BLaER1 (cell line): ENCODE measurements at regions not wholly inside any gene's neighbourhood (a gene's known extent, or its start where the extent isn't known, plus 50 kb on each side); places are given as distances from the start of the nearest gene placed in this dataset.

ENCODE experiments used
- H3K27ac ChIP-seq: shearing (Covaris generic); formaldehyde crosslinking; 2 replicates; pipeline ENCODE4 v1.8.1; 2022
- H3K27me3 ChIP-seq: shearing (Covaris generic); formaldehyde crosslinking; 2 replicates; pipeline ENCODE4 v1.8.1; 2022
- H3K36me3 ChIP-seq: shearing (Covaris generic); formaldehyde crosslinking; 2 replicates; pipeline ENCODE4 v1.8.1; 2022
- H3K4me1 ChIP-seq: shearing (Covaris generic); formaldehyde crosslinking; 2 replicates; pipeline ENCODE4 v1.8.1; 2022
- H3K4me2 ChIP-seq: shearing (Covaris generic); formaldehyde crosslinking; 2 replicates; pipeline ENCODE4 v1.8.1; 2022
- H3K4me3 ChIP-seq: shearing (Covaris generic); formaldehyde crosslinking; 2 replicates; pipeline ENCODE4 v1.8.1; 2022
- H3K9ac ChIP-seq: shearing (Covaris generic); formaldehyde crosslinking; 2 replicates; pipeline ENCODE4 v1.8.1; 2022
- H3K9me3 ChIP-seq: shearing (Covaris generic); formaldehyde crosslinking; 2 replicates; pipeline ENCODE4 v1.8.1; 2022
- H4K20me1 ChIP-seq: shearing (Covaris generic); formaldehyde crosslinking; 2 replicates; pipeline ENCODE4 v1.8.1; 2022
- Cebpa-rat ChIP-seq: shearing (Covaris generic); IDR thresholded peaks from 2 replicates; pipeline ENCODE4 v1.8.1; 2022

DNA sequence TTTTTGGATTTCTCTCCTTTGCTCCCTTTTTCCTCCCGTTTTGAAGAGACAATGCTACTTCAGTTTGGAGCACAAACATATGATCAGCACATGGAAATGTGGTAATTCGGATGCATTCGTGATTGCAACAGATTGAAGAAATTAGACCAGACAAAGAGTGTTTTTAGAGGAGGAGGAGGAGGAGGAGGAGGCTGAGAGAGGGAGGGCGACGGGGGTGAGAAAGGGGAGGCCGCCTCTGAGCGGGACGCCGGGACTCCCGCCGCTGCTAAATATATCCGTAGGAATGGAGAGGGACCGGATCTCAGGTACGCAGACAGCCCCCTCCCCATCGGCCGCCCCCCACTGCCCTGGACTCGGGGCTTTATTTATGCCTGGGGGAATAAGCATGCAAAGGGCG is 179.3 kb downstream of the SEC14L1 start:
- H3K27ac ChIP-seq = peak overlapping the region; percentile 71; the same call in 1 of the 2 replicates
- H4K20me1 ChIP-seq = peaks cover 34% of the 10 kb centered on the region
- H3K27me3 ChIP-seq = no peaks in the 10 kb centered on the region
- no peak for TF ChIP-seq Cebpa-rat
- H3K9ac ChIP-seq = peak overlapping the region; percentile 55
- peaks cover 100% of the 10 kb centered on the region for H3K4me1 ChIP-seq
- H3K4me3 ChIP-seq = peak overlapping the region; percentile 51
- peak overlapping the region; percentile 100 for H3K4me2 ChIP-seq
- no peaks in the 10 kb centered on the region for H3K36me3 ChIP-seq
- H3K9me3 ChIP-seq = no peaks in the 10 kb centered on the region

GRCh38 chr17:77320485-77321256 is 179.9 kb downstream of the SEC14L1 start:
- H3K27ac ChIP-seq = peak overlapping the region; percentile 28; the same call in 1 of the 2 replicates
- no peak for TF ChIP-seq Cebpa-rat
- no peaks in the 10 kb centered on the region for H3K9me3 ChIP-seq
- H3K36me3 ChIP-seq = no peaks in the 10 kb centered on the region
- H4K20me1 ChIP-seq = peaks cover 40% of the 10 kb centered on the region
- no peaks in the 10 kb centered on the region for H3K27me3 ChIP-seq
- H3K4me2 ChIP-seq = peak overlapping the region; percentile 100
- H3K4me3 ChIP-seq = peak overlapping the region; percentile 51
- H3K4me1 ChIP-seq = peaks cover 100% of the 10 kb centered on the region
- H3K9ac ChIP-seq = peak overlapping the region; percentile 50

DNA sequence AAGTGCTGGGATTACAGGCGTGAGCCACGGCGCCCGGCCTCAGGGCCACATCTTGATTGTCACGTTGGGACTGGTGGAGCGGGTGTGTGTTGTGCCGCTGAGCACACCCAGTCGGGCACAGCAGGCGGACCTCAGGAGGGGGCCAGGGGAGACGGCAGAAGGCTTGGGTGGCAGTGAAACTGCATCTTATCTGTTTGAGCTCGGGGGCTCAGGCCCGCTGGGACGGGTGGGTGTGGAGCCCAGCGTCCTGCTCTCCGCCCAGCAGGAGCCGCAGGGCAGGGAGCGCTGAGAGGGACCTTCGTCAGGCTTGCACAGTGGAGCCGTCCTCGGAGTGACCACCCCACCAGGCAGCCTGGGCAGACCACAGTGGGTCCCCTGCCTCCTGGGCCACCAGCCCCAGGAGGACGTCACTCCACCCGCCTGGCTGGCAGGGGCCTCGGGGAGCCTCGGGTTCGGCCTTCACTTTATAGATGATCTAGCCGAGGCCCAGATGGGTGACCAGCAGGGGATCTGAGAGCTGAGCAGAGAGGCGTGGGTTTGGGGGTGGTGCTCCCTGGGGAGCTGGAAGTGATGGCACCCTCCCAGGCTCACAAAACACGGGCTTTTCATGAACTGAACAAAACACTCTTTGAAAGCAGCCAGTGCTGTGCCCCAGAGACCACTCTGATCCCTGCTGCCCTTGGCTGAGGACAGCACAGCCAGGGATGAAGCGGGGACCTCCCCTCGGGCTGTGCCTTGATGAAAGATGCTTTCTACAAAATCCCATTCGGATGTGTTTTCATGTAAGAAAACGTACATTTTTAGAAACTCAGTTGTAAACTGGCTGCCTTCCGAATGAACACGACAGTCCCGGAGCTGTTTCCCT is 181.1 kb downstream of the SEC14L1 start:
- Histone ChIP-seq H3K4me1 (peaks cover 100% of the 10 kb centered on the region), H3K36me3 (no peaks in the 10 kb centered on the region), H3K4me2 (peak overlapping the region; percentile 100), H3K9ac (peak overlapping the region; percentile 73), H4K20me1 (peaks cover 52% of the 10 kb centered on the region), H3K27ac (peak overlapping the region; percentile 86), H3K9me3 (no peaks in the 10 kb centered on the region), H3K27me3 (no peaks in the 10 kb centered on the region), H3K4me3 (peak overlapping the region; percentile 61)
- no peak for TF ChIP-seq Cebpa-rat

GRCh38 chr17:77322514-77323412 is 182.0 kb downstream of the SEC14L1 start:
- peak overlapping the region; percentile 86 for H3K27ac ChIP-seq

GRCh38 chr17:77323413-77324171 is 182.8 kb downstream of the SEC14L1 start:
- Histone ChIP-seq H3K9ac (peak overlapping the region; percentile 73), H4K20me1 (peaks cover 57% of the 10 kb centered on the region), H3K4me1 (peaks cover 100% of the 10 kb centered on the region), H3K27me3 (no peaks in the 10 kb centered on the region), H3K4me2 (peak overlapping the region; percentile 100), H3K27ac (peak overlapping the region; percentile 86), H3K4me3 (peak overlapping the region; percentile 61), H3K9me3 (no peaks in the 10 kb centered on the region), H3K36me3 (no peaks in the 10 kb centered on the region)
- TF ChIP-seq Cebpa-rat = no peak

More at GRCh38 chr17:77322514-77323412, 182.0 kb downstream of the SEC14L1 start:
- H3K27me3 ChIP-seq = no peaks in the 10 kb centered on the region
- H3K36me3 ChIP-seq = no peaks in the 10 kb centered on the region
- H3K4me1 ChIP-seq = peaks cover 100% of the 10 kb centered on the region
- peak overlapping the region; percentile 100 for H3K4me2 ChIP-seq
- H3K9ac ChIP-seq = peak overlapping the region; percentile 73
- H3K9me3 ChIP-seq = no peaks in the 10 kb centered on the region
- peaks cover 57% of the 10 kb centered on the region for H4K20me1 ChIP-seq
- H3K4me3 ChIP-seq = peak overlapping the region; percentile 61
- no peak for TF ChIP-seq Cebpa-rat

DNA sequence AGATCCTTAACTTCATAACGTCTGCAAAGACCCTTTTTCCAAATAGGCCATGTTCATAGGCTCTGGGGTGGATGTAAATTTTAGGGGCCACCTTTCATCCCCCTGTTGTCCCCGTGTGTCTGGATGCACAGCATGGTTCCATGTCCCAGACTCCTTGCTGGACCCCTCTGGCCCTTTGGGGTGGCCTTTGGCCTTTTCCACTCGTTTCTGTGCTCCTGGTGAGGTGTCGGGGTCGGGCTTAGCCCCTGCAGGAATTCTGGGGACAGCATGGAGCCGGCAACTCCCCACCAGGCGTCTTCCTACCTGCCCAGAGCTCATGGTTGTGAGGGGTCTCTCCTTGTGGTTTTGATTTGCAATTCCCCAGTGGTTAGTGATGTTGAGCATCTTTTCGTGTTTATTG is 183.5 kb downstream of the SEC14L1 start:
- peak overlapping the region; percentile 61; the same call in 1 of the 2 replicates for H3K4me3 ChIP-seq
- peak overlapping the region; percentile 100 for H3K4me2 ChIP-seq
- peaks cover 57% of the 10 kb centered on the region for H4K20me1 ChIP-seq
- H3K4me1 ChIP-seq = peaks cover 100% of the 10 kb centered on the region
- H3K36me3 ChIP-seq = no peaks in the 10 kb centered on the region
- H3K27ac ChIP-seq = peak overlapping the region; percentile 86
- H3K9ac ChIP-seq = peak overlapping the region; percentile 73; the same call in 1 of the 2 replicates
- no peak for TF ChIP-seq Cebpa-rat
- H3K9me3 ChIP-seq = no peaks in the 10 kb centered on the region
- no peaks in the 10 kb centered on the region for H3K27me3 ChIP-seq

- Histone ChIP-seq H3K9ac (peak overlapping the region; percentile 22; the same call in 1 of the 2 replicates), H3K4me1 (peaks cover 100% of the 10 kb centered on the region), H3K27me3 (no peaks in the 10 kb centered on the region), H3K27ac (peak overlapping the region; percentile 52), H4K20me1 (peaks cover 60% of the 10 kb centered on the region), H3K9me3 (no peaks in the 10 kb centered on the region), H3K4me2 (peak overlapping the region; percentile 100), H3K36me3 (no peaks in the 10 kb centered on the region), H3K4me3 (peak overlapping the region; percentile 6; the same call in 1 of the 2 replicates)
- no peak for TF ChIP-seq Cebpa-rat
Measured at GRCh38 chr17:77325577-77326075, 184.9 kb downstream of the SEC14L1 start.

GRCh38 chr17:77326076-77326591 is 185.4 kb downstream of the SEC14L1 start:
- no peak for TF ChIP-seq Cebpa-rat
- H3K4me1 ChIP-seq = peaks cover 100% of the 10 kb centered on the region
- no peak overlapping the region for H3K9ac ChIP-seq
- peaks cover 62% of the 10 kb centered on the region for H4K20me1 ChIP-seq
- H3K9me3 ChIP-seq = no peaks in the 10 kb centered on the region
- no peaks in the 10 kb centered on the region for H3K27me3 ChIP-seq
- no peak overlapping the region for H3K27ac ChIP-seq
- H3K36me3 ChIP-seq = no peaks in the 10 kb centered on the region
- H3K4me2 ChIP-seq = peak overlapping the region; percentile 100
- H3K4me3 ChIP-seq = no peak overlapping the region
